CD4-positive, alpha-beta T cell (primary cell): ENCODE measurements at regions not wholly inside any gene's neighbourhood (a gene's known extent, or its start where the extent isn't known, plus 50 kb on each side); places are given as distances from the start of the nearest gene placed in this dataset.

Source experiments
- ATAC-seq: fragments of 200-7000 bp; cut with Tn5 transposase; one replicate; pipeline ENCODE4 v1.10.0; 2022; ENCODE audit warnings: mild to moderate bottlenecking; ENCODE audit not compliant: poor library complexity
- CTCF ChIA-PET: fragments of 350-600 bp; sonication (Branson Sonifier 250); formaldehyde crosslinking; loops from one replicate; lab custom pipeline; 2021; ENCODE audit warnings: antibody characterized with exemption, inconsistent platforms; lab: Charles Lee
- POLR2A ChIA-PET: fragments of 350-600 bp; sonication (Branson Sonifier 250); formaldehyde crosslinking; loops from one replicate; lab custom pipeline; 2021; ENCODE audit warnings: antibody characterized with exemption, inconsistent platforms; lab: Charles Lee
- DNase-seq, 14 experiments: peaks; one replicate each; pipeline ENCODE4 v3.0.0-alpha.2; 2013 to 2020; ENCODE audit warnings: mixed read lengths in 2 of 14
- H3K27ac ChIP-seq, 2 donors: one replicate each; pipeline versions ENCODE4 v1.5.1 to v1.7.0; 2013; ENCODE audit warnings: low read length in 2 of 2, low read depth in 1 of 2, mild to moderate bottlenecking in 1 of 2
- H3K27me3 ChIP-seq, 2 experiments: 1 replicate in 1 of 2; 2 replicates in 1 of 2; pipeline versions ENCODE4 v1.6.1 to v1.7.0; 2013; ENCODE audit warnings: low read length in 2 of 2, control low read depth in 1 of 2, mild to moderate bottlenecking in 1 of 2, moderate library complexity in 1 of 2; ENCODE audit not compliant: insufficient read depth in 2 of 2, control insufficient read depth in 1 of 2
- H3K36me3 ChIP-seq: one replicate; pipeline ENCODE4 v1.6.1; 2013; ENCODE audit warnings: low read length, control low read depth; ENCODE audit not compliant: insufficient read depth
- H3K4me1 ChIP-seq: one replicate; pipeline ENCODE4 v1.6.1; 2013; ENCODE audit warnings: low read length, control low read depth; ENCODE audit not compliant: insufficient read depth
- H3K4me3 ChIP-seq: one replicate; pipeline ENCODE4 v1.5.1; 2013; ENCODE audit warnings: mild to moderate bottlenecking, low read length, moderate library complexity
- H3K9me3 ChIP-seq, 2 experiments: 1 replicate in 1 of 2; 2 replicates in 1 of 2; pipeline versions ENCODE4 v1.6.1 to v1.7.0; 2013; ENCODE audit warnings: low read length in 2 of 2, mild to moderate bottlenecking in 2 of 2, control low read depth in 1 of 2, moderate library complexity in 1 of 2; ENCODE audit not compliant: control insufficient read depth in 1 of 2, insufficient read depth in 1 of 2
- H3K27ac Mint-ChIP-seq: one replicate; pipeline ENCODE4 v1.8.0; 2020; ENCODE audit warnings: mixed read lengths
- H3K27me3 Mint-ChIP-seq: one replicate; pipeline ENCODE4 v1.8.0; 2021; ENCODE audit warnings: mixed read lengths
- H3K36me3 Mint-ChIP-seq: one replicate; pipeline ENCODE4 v1.8.0; 2021; ENCODE audit warnings: low read depth, mixed read lengths
- H3K4me1 Mint-ChIP-seq: one replicate; pipeline ENCODE4 v1.8.0; 2021; ENCODE audit warnings: low read depth, mixed read lengths
- H3K4me3 Mint-ChIP-seq: one replicate; pipeline ENCODE4 v1.8.0; 2020; ENCODE audit warnings: mild to moderate bottlenecking, mixed read lengths
- H3K9me3 Mint-ChIP-seq: one replicate; pipeline ENCODE4 v1.8.0; 2020; ENCODE audit warnings: mixed read lengths
- CTCF ChIP-seq: fragments of 200-600 bp; IDR thresholded peaks from one replicate; pipeline ENCODE4 v1.8.0; 2022; ENCODE audit warnings: antibody characterized with exemption, mild to moderate bottlenecking
- intact Hi-C, 2 experiments: fragments of 100-400 bp; cut with DNase I in 1 of 2; cut with micrococcal nuclease in 1 of 2; formaldehyde crosslinking; loops; one replicate each; pipeline versions ENCODE4 v1.15.1 to v1.9.0; 2023 to 2025; cut with DNase I, micrococcal nuclease

- H3K27me3 ChIP-seq: no peaks in the 10 kb centered on the region
- no peak overlapping the region for H3K27ac ChIP-seq
- Mint-ChIP-seq H3K27ac (no peak overlapping the region), H3K27me3 (no peaks in the 10 kb centered on the region), H3K4me1 (no peaks in the 10 kb centered on the region), H3K9me3 (peaks cover 4% of the 10 kb centered on the region), H3K4me3 (no peak overlapping the region), H3K36me3 (no peaks in the 10 kb centered on the region)
- intact Hi-C loops: no loop called here
- H3K4me3 ChIP-seq: no peak overlapping the region
- peaks cover 0 to 4% of the 10 kb centered on the region in 2 experiments for H3K9me3 ChIP-seq
- no peak for DNase-seq
- no peaks in the 10 kb centered on the region for H3K36me3 ChIP-seq
- ChIA-PET POLR2A (interaction anchor here (0.7 kb wide), 1 partner anchor 205 kb away, joined by 3 read pairs; no protein-coding TSS in a partner anchor), CTCF (no interaction called here)
- no peak for TF ChIP-seq CTCF
- ATAC-seq: no peak
- no peaks in the 10 kb centered on the region for H3K4me1 ChIP-seq
These were observed 656.9 kb upstream of the MIR17HG start for GRCh38 chr13:90690458-90691080.

- H3K36me3 ChIP-seq: no peaks in the 10 kb centered on the region
- peaks cover 0 to 9% of the 10 kb centered on the region in 2 experiments for H3K9me3 ChIP-seq
- no peak for DNase-seq
- POLR2A ChIA-PET: no interaction called here
- no peaks in the 10 kb centered on the region for H3K4me1 ChIP-seq
- no peak for TF ChIP-seq CTCF
- H3K4me1 Mint-ChIP-seq: no peaks in the 10 kb centered on the region
- H3K4me3 Mint-ChIP-seq: no peak overlapping the region
- no peaks in the 10 kb centered on the region for H3K36me3 Mint-ChIP-seq
- no peaks in the 10 kb centered on the region for H3K27me3 ChIP-seq
- CTCF ChIA-PET: no interaction called here
- intact Hi-C loops: no loop called here
- H3K27me3 Mint-ChIP-seq: no peaks in the 10 kb centered on the region
- no peak overlapping the region for H3K4me3 ChIP-seq
- ATAC-seq: no peak
- H3K27ac ChIP-seq: no peak overlapping the region
- H3K9me3 Mint-ChIP-seq: peaks cover 5% of the 10 kb centered on the region
- H3K27ac Mint-ChIP-seq: no peak overlapping the region
These were observed 651.2 kb upstream of the MIR17HG start for GRCh38 chr13:90696254-90696653.

GRCh38 chr13:90696656-90697055, 650.8 kb upstream of the MIR17HG start:
- intact Hi-C loops: no loop called here
- Mint-ChIP-seq H3K27ac (no peak overlapping the region), H3K36me3 (no peaks in the 10 kb centered on the region), H3K4me1 (no peaks in the 10 kb centered on the region), H3K9me3 (peaks cover 5% of the 10 kb centered on the region), H3K4me3 (no peak overlapping the region), H3K27me3 (no peaks in the 10 kb centered on the region)
- CTCF ChIA-PET: no interaction called here
- DNase-seq: no peak
- ATAC-seq: no peak
- Histone ChIP-seq H3K27ac (no peak overlapping the region), H3K9me3 (peaks cover 0 to 9% of the 10 kb centered on the region in 2 experiments), H3K4me1 (no peaks in the 10 kb centered on the region), H3K27me3 (no peaks in the 10 kb centered on the region), H3K4me3 (no peak overlapping the region), H3K36me3 (no peaks in the 10 kb centered on the region)
- TF ChIP-seq CTCF: no peak
- POLR2A ChIA-PET: no interaction called here
